Mesenchymal stem cell (in vitro differentiated cells and primary cell): ENCODE measurements at regions not wholly inside any gene's neighbourhood (a gene's known extent, or its start where the extent isn't known, plus 50 kb on each side); places are given as distances from the start of the nearest gene placed in this dataset.

Source experiments
- DNase-seq: peaks from one replicate; pipeline ENCODE4 v3.0.0-alpha.2; 2013
- H2AFZ ChIP-seq: one replicate; pipeline ENCODE4 v1.6.1; 2013; ENCODE audit warnings: low read depth, mild to moderate bottlenecking, control low read depth, inconsistent platforms, low read length, moderate library complexity
- H2AK5ac ChIP-seq: 2 replicates; pipeline ENCODE4 v1.6.1; 2013; ENCODE audit warnings: low read length, moderate library complexity, mild to moderate bottlenecking, inconsistent platforms; ENCODE audit not compliant: severe bottlenecking
- H2BK120ac ChIP-seq: one replicate; pipeline ENCODE4 v1.6.1; 2013; ENCODE audit warnings: low read depth, mild to moderate bottlenecking, inconsistent platforms, low read length, moderate library complexity
- H2BK12ac ChIP-seq, 2 experiments: one replicate each; pipeline ENCODE4 v1.6.1; 2013; ENCODE audit warnings: inconsistent platforms in 2 of 2, low read length in 2 of 2, mild to moderate bottlenecking in 2 of 2, moderate library complexity in 2 of 2, control low read depth in 1 of 2
- H2BK15ac ChIP-seq: one replicate; pipeline ENCODE4 v1.6.1; 2013; ENCODE audit warnings: mild to moderate bottlenecking, low read depth, inconsistent platforms; ENCODE audit not compliant: poor library complexity, severe bottlenecking
- H2BK5ac ChIP-seq: 2 replicates; pipeline ENCODE4 v1.6.1; 2013; ENCODE audit warnings: low read depth, mild to moderate bottlenecking, low read length, control low read depth, inconsistent platforms; ENCODE audit not compliant: poor library complexity, severe bottlenecking
- H3K14ac ChIP-seq, 2 experiments: one replicate each; pipeline ENCODE4 v1.6.1; 2013; ENCODE audit warnings: inconsistent platforms in 2 of 2, low read length in 2 of 2, control low read depth in 1 of 2, mild to moderate bottlenecking in 1 of 2, moderate library complexity in 1 of 2
- H3K18ac ChIP-seq, 2 experiments: one replicate each; pipeline ENCODE4 v1.6.1; 2013; ENCODE audit warnings: inconsistent platforms in 2 of 2, low read length in 2 of 2, control low read depth in 1 of 2, low read depth in 1 of 2, mild to moderate bottlenecking in 1 of 2
- H3K23ac ChIP-seq, 2 experiments: one replicate each; pipeline ENCODE4 v1.6.1; 2013; ENCODE audit warnings: inconsistent platforms in 2 of 2, low read length in 2 of 2, mild to moderate bottlenecking in 2 of 2, moderate library complexity in 2 of 2, control low read depth in 1 of 2
- H3K27ac ChIP-seq: 2 replicates; pipeline ENCODE4 v1.5.1; 2013; ENCODE audit warnings: mild to moderate bottlenecking, moderate library complexity, low read length, control low read depth, inconsistent platforms; ENCODE audit not compliant: poor library complexity, severe bottlenecking
- H3K27me3 ChIP-seq, 2 experiments: 2 replicates each; pipeline versions ENCODE4 v1.6.1 to v1.7.0; 2013; ENCODE audit warnings: low read length in 2 of 2, mild to moderate bottlenecking in 2 of 2, moderate library complexity in 2 of 2, control low read depth in 1 of 2, inconsistent platforms in 1 of 2; ENCODE audit not compliant: control insufficient read depth in 1 of 2, insufficient read depth in 1 of 2
- H3K36me3 ChIP-seq, 2 experiments: 2 replicates each; pipeline versions ENCODE4 v1.6.1 to v1.7.0; 2013; ENCODE audit warnings: low read length in 2 of 2, control low read depth in 1 of 2, inconsistent platforms in 1 of 2, low read depth in 1 of 2, mild to moderate bottlenecking in 1 of 2; ENCODE audit not compliant: insufficient read depth in 2 of 2, control insufficient read depth in 1 of 2
- H3K4ac ChIP-seq, 2 experiments: one replicate each; pipeline ENCODE4 v1.6.1; 2013; ENCODE audit warnings: inconsistent platforms in 2 of 2, low read length in 2 of 2, mild to moderate bottlenecking in 2 of 2, moderate library complexity in 2 of 2, control low read depth in 1 of 2, low read depth in 1 of 2
- H3K4me1 ChIP-seq: 2 replicates; pipeline ENCODE4 v1.6.1; 2013; ENCODE audit warnings: low read depth, low read length, control low read depth; ENCODE audit not compliant: control insufficient read depth, insufficient read depth
- H3K4me2 ChIP-seq: 2 replicates; pipeline ENCODE4 v1.6.1; 2013; ENCODE audit warnings: low read length, mild to moderate bottlenecking, inconsistent platforms; ENCODE audit not compliant: poor library complexity, severe bottlenecking
- H3K4me3 ChIP-seq, 2 experiments: 2 replicates each; pipeline versions ENCODE4 v1.5.1 to v1.7.0; 2013; ENCODE audit warnings: low read length in 2 of 2, mild to moderate bottlenecking in 2 of 2, control low read depth in 1 of 2, low read depth in 1 of 2; ENCODE audit not compliant: insufficient read depth in 1 of 2
- H3K79me1 ChIP-seq: replicated peaks from 2 replicates; pipeline ENCODE4 v1.6.1; 2013; ENCODE audit warnings: mild to moderate bottlenecking, control low read depth, low read length, inconsistent platforms; ENCODE audit not compliant: poor library complexity, severe bottlenecking
- H3K9ac ChIP-seq: 2 replicates; pipeline ENCODE4 v1.7.0; 2013; ENCODE audit warnings: mild to moderate bottlenecking, low read length, moderate library complexity
- H3K9me3 ChIP-seq: 2 replicates; pipeline ENCODE4 v1.7.0; 2013; ENCODE audit warnings: mild to moderate bottlenecking, low read length; ENCODE audit not compliant: control insufficient read depth
- H4K8ac ChIP-seq: one replicate; pipeline ENCODE4 v1.6.1; 2013; ENCODE audit warnings: inconsistent platforms, mild to moderate bottlenecking, low read length, moderate library complexity
- H4K91ac ChIP-seq: one replicate; pipeline ENCODE4 v1.6.1; 2013; ENCODE audit warnings: mild to moderate bottlenecking, low read length, inconsistent platforms
- WGBS: methylation state at CpG from one replicate; pipeline ENCODE4 v1.1.7; 2013; ENCODE audit warnings: mixed read lengths; 5-methylcytosine and 5-hydroxymethylcytosine counted together

GRCh38 chr19:13665125-13665905 lies 99.0 kb upstream of the MRI1 start:
- no peak for DNase-seq
- Histone ChIP-seq H4K91ac (no peak overlapping the region), H2AFZ (no peak overlapping the region), H3K36me3 (no peaks in the 10 kb centered on the region), H3K4me3 (no peak overlapping the region), H3K79me1 (no peaks in the 10 kb centered on the region), H3K9me3 (no peaks in the 10 kb centered on the region), H3K4me2 (no peak overlapping the region), H3K18ac (no peak overlapping the region), H3K4me1 (no peaks in the 10 kb centered on the region), H3K27ac (no peak overlapping the region), H2BK120ac (no peak overlapping the region), H2BK12ac (no peak overlapping the region), H3K23ac (no peak overlapping the region), H2BK15ac (no peak overlapping the region), H2BK5ac (no peak overlapping the region), H2AK5ac (no peak overlapping the region), H4K8ac (no peak overlapping the region), H3K27me3 (peaks cover 0 to 4% of the 10 kb centered on the region in 2 experiments), H3K9ac (no peak overlapping the region), H3K14ac (no peak overlapping the region), H3K4ac (no peak overlapping the region)
- 84% methylated on average over 11 of the region's 12 CpGs for WGBS

DNA sequence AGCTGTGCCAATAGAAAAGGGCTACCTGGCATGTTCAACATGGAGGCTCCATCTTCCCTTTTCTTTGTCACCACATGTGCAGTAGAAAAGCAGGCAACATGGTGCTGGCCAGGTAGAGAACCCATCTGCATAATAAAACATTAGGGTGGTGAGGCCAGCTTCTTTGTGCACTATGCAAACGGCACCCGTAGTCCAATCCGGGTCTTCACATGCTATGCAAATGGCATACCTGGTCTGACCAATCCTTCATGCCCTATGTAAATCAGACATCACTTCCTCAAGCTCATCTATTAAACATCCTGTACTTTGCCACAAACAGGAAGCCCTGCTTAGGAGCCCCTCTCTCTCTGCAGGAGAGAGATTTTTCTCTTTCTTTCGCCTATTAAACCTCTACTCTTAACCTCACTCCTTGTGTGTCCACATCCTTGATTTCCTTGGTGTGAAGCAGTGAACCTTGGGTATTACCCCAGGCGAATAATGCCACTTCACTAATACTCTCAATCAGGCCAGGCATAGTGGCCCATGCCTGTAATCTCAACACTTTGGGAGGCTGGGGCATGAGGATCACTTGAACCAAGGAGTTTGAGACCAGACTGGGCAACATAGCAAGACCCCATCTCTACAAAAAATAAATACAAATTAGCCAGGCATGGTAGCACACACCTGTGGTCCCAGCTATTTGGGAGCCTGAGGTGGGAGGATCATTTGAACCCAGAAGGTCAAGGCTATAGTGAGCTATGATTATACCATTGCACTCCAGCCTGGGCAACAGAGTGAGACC lies 111.3 kb upstream of the MRI1 start:
- H3K36me3 ChIP-seq: no peaks in the 10 kb centered on the region
- H3K4ac ChIP-seq: no peak overlapping the region
- no peak overlapping the region for H3K9ac ChIP-seq
- H3K23ac ChIP-seq: no peak overlapping the region
- no peak overlapping the region for H3K4me3 ChIP-seq
- H3K4me1 ChIP-seq: no peaks in the 10 kb centered on the region
- no peak overlapping the region for H2BK5ac ChIP-seq
- no peak overlapping the region for H2BK120ac ChIP-seq
- no peak overlapping the region for H4K8ac ChIP-seq
- no peak overlapping the region for H3K14ac ChIP-seq
- no peak overlapping the region for H4K91ac ChIP-seq
- no peak overlapping the region for H3K27ac ChIP-seq
- no peak overlapping the region for H2AFZ ChIP-seq
- H2BK15ac ChIP-seq: no peak overlapping the region
- peaks cover 0 to 4% of the 10 kb centered on the region in 2 experiments for H3K27me3 ChIP-seq
- no peak for DNase-seq
- no peak overlapping the region for H2BK12ac ChIP-seq
- no peak overlapping the region for H2AK5ac ChIP-seq
- no peaks in the 10 kb centered on the region for H3K79me1 ChIP-seq
- H3K4me2 ChIP-seq: no peak overlapping the region
- no peak overlapping the region for H3K18ac ChIP-seq
- 83% methylated on average over 5 of the region's 5 CpGs for WGBS
- H3K9me3 ChIP-seq: no peaks in the 10 kb centered on the region

GRCh38 chr19:13646758-13647157 lies 117.6 kb upstream of the MRI1 start:
- no peak overlapping the region for H2BK15ac ChIP-seq
- H3K4ac ChIP-seq: no peak overlapping the region
- no peaks in the 10 kb centered on the region for H3K4me1 ChIP-seq
- no peak overlapping the region for H3K14ac ChIP-seq
- H2BK12ac ChIP-seq: no peak overlapping the region
- 68% methylated on average over 6 of the region's 7 CpGs for WGBS
- H3K9me3 ChIP-seq: no peaks in the 10 kb centered on the region
- no peak overlapping the region for H3K18ac ChIP-seq
- H3K79me1 ChIP-seq: no peaks in the 10 kb centered on the region
- H3K36me3 ChIP-seq: no peaks in the 10 kb centered on the region
- peaks cover 0 to 6% of the 10 kb centered on the region in 2 experiments for H3K27me3 ChIP-seq
- no peak overlapping the region for H2BK120ac ChIP-seq
- no peak overlapping the region for H3K4me3 ChIP-seq
- no peak overlapping the region for H3K4me2 ChIP-seq
- no peak overlapping the region for H3K27ac ChIP-seq
- no peak overlapping the region for H2BK5ac ChIP-seq
- no peak overlapping the region for H4K91ac ChIP-seq
- no peak for DNase-seq
- no peak overlapping the region for H3K23ac ChIP-seq
- H4K8ac ChIP-seq: no peak overlapping the region
- H2AK5ac ChIP-seq: no peak overlapping the region
- H3K9ac ChIP-seq: no peak overlapping the region
- H2AFZ ChIP-seq: no peak overlapping the region

- Histone ChIP-seq H3K4ac (no peak overlapping the region), H4K8ac (no peak overlapping the region), H3K4me2 (no peak overlapping the region), H2BK120ac (no peak overlapping the region), H3K4me3 (no peak overlapping the region), H3K27me3 (peaks cover 0 to 6% of the 10 kb centered on the region in 2 experiments), H3K14ac (no peak overlapping the region), H3K9me3 (no peaks in the 10 kb centered on the region), H3K9ac (no peak overlapping the region), H3K23ac (no peak overlapping the region), H2BK12ac (no peak overlapping the region), H3K4me1 (no peaks in the 10 kb centered on the region), H2AK5ac (no peak overlapping the region), H3K79me1 (no peaks in the 10 kb centered on the region), H3K36me3 (no peaks in the 10 kb centered on the region), H2AFZ (no peak overlapping the region), H2BK5ac (no peak overlapping the region), H3K27ac (no peak overlapping the region), H4K91ac (no peak overlapping the region), H2BK15ac (no peak overlapping the region), H3K18ac (no peak overlapping the region)
- DNase-seq: no peak
- 94% methylated on average over 1 of the region's 3 CpGs for WGBS
These were observed 119.7 kb upstream of the MRI1 start for GRCh38 chr19:13644645-13645044.
